ENCODE measurements at regions not wholly inside any gene's neighbourhood (a gene's known extent, or its start where the extent isn't known, plus 50 kb on each side); places are given as distances from the start of the nearest gene placed in this dataset.
"Not testable (repeated sequence)": the region's sequence is repeated elsewhere in the genome, so short reads cannot be mapped to it uniquely, and the experiment has no call there.

GRCh38 chr1:199612976-199613774 is 414.3 kb upstream of the NR5A2 start:
- DNase-seq (ENCODE audit: low spot score): no peak
- Histone ChIP-seq H3K9me3 (no peaks in the 10 kb centered on the region), H3K27me3 (no peaks in the 10 kb centered on the region), H3K36me3 (no peaks in the 10 kb centered on the region), H3K4me1 (no peaks in the 10 kb centered on the region), H3K4me3 (no peak overlapping the region), H3K27ac (no peak overlapping the region)
- TF ChIP-seq, protein P1, sequence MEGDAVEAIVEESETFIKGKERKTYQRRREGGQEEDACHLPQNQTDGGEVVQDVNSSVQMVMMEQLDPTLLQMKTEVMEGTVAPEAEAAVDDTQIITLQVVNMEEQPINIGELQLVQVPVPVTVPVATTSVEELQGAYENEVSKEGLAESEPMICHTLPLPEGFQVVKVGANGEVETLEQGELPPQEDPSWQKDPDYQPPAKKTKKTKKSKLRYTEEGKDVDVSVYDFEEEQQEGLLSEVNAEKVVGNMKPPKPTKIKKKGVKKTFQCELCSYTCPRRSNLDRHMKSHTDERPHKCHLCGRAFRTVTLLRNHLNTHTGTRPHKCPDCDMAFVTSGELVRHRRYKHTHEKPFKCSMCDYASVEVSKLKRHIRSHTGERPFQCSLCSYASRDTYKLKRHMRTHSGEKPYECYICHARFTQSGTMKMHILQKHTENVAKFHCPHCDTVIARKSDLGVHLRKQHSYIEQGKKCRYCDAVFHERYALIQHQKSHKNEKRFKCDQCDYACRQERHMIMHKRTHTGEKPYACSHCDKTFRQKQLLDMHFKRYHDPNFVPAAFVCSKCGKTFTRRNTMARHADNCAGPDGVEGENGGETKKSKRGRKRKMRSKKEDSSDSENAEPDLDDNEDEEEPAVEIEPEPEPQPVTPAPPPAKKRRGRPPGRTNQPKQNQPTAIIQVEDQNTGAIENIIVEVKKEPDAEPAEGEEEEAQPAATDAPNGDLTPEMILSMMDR (IDR thresholded peaks at IDR 0.05): no peak

GRCh38 chr1:199616947-199617346 is 410.6 kb upstream of the NR5A2 start:
- TF ChIP-seq, protein P1 (IDR thresholded peaks at IDR 0.05): no peak
- Histone ChIP-seq H3K4me1 (no peaks in the 10 kb centered on the region), H3K4me3 (no peak overlapping the region), H3K27me3 (no peaks in the 10 kb centered on the region), H3K9me3 (no peaks in the 10 kb centered on the region), H3K36me3 (no peaks in the 10 kb centered on the region), H3K27ac (no peak overlapping the region)
- DNase-seq (ENCODE audit: low spot score): no peak

GRCh38 chr1:199619223-199619622 is 408.3 kb upstream of the NR5A2 start:
- TF ChIP-seq, protein P1 (IDR thresholded peaks at IDR 0.05): no peak
- no peak overlapping the region for H3K4me3 ChIP-seq
- no peaks in the 10 kb centered on the region for H3K9me3 ChIP-seq
- no peak overlapping the region for H3K27ac ChIP-seq
- no peaks in the 10 kb centered on the region for H3K27me3 ChIP-seq
- no peaks in the 10 kb centered on the region for H3K36me3 ChIP-seq
- no peaks in the 10 kb centered on the region for H3K4me1 ChIP-seq
- no peak for DNase-seq (ENCODE audit: low spot score)

DNA sequence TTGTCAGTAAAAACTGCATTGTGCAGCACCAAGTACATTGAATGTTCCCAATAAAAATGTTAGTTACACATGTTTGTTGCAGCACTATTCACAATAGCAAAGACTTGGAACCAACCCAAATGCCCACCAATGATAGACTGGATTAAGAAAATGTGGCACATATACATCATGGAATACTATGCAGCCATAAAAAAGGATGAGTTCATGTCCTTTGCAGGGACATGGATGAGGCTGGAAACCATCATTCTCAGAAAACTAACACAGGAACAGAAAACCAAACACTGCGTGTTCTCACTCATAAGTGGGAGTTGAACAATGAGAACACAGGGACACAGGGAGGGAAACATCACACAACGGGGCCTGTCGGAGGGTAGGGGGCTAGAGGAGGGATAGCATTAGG is 401.3 kb upstream of the NR5A2 start:
- not testable (repeated sequence) for DNase-seq (ENCODE audit: low spot score); H3K27ac ChIP-seq; H3K4me3 ChIP-seq; H3K27me3 ChIP-seq; H3K36me3 ChIP-seq; H3K4me1 ChIP-seq; H3K9me3 ChIP-seq

GRCh38 chr1:199629624-199630023 is 397.9 kb upstream of the NR5A2 start:
- DNase-seq (ENCODE audit: low spot score): no peak
- no peak overlapping the region for H3K27ac ChIP-seq
- H3K9me3 ChIP-seq: peaks cover 0 to 2% of the 10 kb centered on the region in 2 donors
- H3K27me3 ChIP-seq: no peaks in the 10 kb centered on the region
- no peaks in the 10 kb centered on the region for H3K4me1 ChIP-seq
- TF ChIP-seq, protein P1 (IDR thresholded peaks at IDR 0.05): no peak
- H3K4me3 ChIP-seq: no peak overlapping the region
- no peaks in the 10 kb centered on the region for H3K36me3 ChIP-seq

- Histone ChIP-seq H3K27ac (no peak overlapping the region), H3K36me3 (no peaks in the 10 kb centered on the region), H3K4me3 (no peak overlapping the region), H3K9me3 (peaks cover 2 to 16% of the 10 kb centered on the region in 2 donors), H3K27me3 (no peaks in the 10 kb centered on the region), H3K4me1 (no peaks in the 10 kb centered on the region)
- DNase-seq (ENCODE audit: low spot score): no peak
- TF ChIP-seq, protein P1 (IDR thresholded peaks at IDR 0.05): no peak
Observed at GRCh38 chr1:199639453-199639852, 388.1 kb upstream of the NR5A2 start.

Data from right atrium auricular region (tissue), 2 donors.